SK-N-MC (cell line): ENCODE measurements at regions not wholly inside any gene's neighbourhood (a gene's known extent, or its start where the extent isn't known, plus 50 kb on each side); places are given as distances from the start of the nearest gene placed in this dataset.

Experiments used
- EZH2 ChIP-seq: fragments of 200-600 bp; sonication (generic); IDR thresholded peaks from one replicate; pipeline ENCODE4 v1.6.1; 2017; ENCODE audit warnings: antibody characterized with exemption
- POLR2AphosphoS5 ChIP-seq: IDR thresholded peaks from 2 replicates; pipeline ENCODE4 v1.6.1; 2012; ENCODE audit warnings: mild to moderate bottlenecking, low read depth, low read length, borderline replicate concordance

DNA sequence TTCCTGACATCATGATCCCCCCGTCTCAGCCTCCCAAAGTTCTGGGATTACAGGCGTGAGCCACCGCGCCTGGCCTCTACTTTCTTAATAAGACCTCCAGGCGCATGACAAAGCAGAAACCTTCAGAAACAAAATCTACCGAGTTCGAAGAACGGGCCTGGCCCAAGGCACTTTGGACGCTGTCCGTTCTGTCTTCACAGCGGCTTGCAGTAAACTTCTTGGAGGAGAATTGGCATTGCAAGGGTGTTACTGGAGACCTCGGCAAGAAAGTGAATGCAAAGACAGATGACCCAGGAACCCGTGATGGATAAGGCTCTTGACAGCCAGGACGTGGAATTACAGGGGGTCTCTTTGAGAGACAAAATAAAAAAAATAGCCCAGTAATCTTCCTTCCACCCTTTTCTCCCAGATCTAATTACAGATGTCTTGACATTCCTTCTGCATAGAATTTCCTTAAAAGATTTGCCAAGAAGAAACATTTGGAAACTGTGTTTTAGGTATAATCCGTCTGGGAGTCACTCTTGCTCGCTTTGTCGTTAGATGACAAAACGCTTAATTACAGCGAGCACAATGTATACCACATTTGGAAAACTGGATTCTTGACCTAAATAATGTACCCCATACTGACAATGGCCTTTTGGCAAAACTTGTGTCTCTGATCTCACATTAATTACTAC is 83.2 kb upstream of the TBX3 start:
- TF ChIP-seq POLR2AphosphoS5 (no peak), EZH2 (no peak)
